C4-2B (cell line): ENCODE measurements at regions not wholly inside any gene's neighbourhood (a gene's known extent, or its start where the extent isn't known, plus 50 kb on each side); places are given as distances from the start of the nearest gene placed in this dataset.

Source experiments
- ZFX ChIP-seq: fragments of 450-650 bp; IDR thresholded peaks from 2 replicates; pipeline ENCODE4 v1.6.1; 2017
- TF ChIP-seq, protein P1 (sequence below): fragments of 450-650 bp; conservative IDR thresholded peaks from 2 replicates; pipeline ENCODE4 v1.5.1; 2017; ENCODE audit warnings: mild to moderate bottlenecking

DNA sequence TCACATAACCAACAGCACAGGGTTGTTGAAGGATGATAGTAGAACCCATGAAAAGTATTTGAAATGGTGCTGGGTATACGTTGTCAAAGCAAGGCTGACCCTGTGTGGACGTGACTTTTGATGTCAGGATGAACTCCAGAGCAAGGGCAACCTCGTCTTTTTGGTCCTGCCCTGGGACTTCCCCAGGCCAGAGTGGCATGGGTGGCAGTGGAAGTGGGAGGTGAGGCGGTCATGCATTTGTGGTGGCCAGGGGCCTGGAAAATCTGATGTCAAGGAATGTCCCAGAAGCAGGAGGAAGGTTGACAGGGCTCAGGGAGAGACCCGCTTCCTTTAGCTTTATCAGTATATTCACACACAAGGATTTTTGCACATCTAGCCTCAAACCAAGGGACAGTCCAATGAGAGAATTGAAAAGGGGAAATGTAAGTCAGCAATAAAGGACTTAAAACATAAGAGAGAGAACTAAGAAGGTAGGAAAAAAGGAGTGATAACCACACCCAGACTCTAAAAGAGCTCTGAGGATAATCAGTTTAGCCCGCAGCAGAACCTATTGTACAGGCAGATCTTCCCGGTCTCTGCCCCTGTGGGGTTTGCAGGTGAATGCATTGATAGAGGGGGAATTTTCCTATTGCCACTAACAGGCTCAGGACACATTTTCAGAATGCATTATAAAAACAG lies 98.8 kb upstream of the HDGFL1 start:
- TF ChIP-seq, protein P1, sequence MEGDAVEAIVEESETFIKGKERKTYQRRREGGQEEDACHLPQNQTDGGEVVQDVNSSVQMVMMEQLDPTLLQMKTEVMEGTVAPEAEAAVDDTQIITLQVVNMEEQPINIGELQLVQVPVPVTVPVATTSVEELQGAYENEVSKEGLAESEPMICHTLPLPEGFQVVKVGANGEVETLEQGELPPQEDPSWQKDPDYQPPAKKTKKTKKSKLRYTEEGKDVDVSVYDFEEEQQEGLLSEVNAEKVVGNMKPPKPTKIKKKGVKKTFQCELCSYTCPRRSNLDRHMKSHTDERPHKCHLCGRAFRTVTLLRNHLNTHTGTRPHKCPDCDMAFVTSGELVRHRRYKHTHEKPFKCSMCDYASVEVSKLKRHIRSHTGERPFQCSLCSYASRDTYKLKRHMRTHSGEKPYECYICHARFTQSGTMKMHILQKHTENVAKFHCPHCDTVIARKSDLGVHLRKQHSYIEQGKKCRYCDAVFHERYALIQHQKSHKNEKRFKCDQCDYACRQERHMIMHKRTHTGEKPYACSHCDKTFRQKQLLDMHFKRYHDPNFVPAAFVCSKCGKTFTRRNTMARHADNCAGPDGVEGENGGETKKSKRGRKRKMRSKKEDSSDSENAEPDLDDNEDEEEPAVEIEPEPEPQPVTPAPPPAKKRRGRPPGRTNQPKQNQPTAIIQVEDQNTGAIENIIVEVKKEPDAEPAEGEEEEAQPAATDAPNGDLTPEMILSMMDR, result no peak
- no peak for TF ChIP-seq ZFX
